GM21423 (cell line): ENCODE measurements at regions not wholly inside any gene's neighbourhood (a gene's known extent, or its start where the extent isn't known, plus 50 kb on each side); places are given as distances from the start of the nearest gene placed in this dataset.
A peak's percentile ranks its signal among the peaks of the same experiment; 100 is the strongest.

Experiments
- ATAC-seq: cut with Tn5 transposase; IDR thresholded peaks from one replicate; pipeline ENCODE4 v1.9.1; 2021; ENCODE audit warnings: mild to moderate bottlenecking, moderate library complexity; ENCODE audit not compliant: unreplicated experiment

GRCh38 chr4:122038896-122039295 lies 87.0 kb upstream of the TRPC3 start:
- no peak for ATAC-seq

GRCh38 chr4:122034619-122035018 lies 82.8 kb upstream of the TRPC3 start:
- no peak for ATAC-seq

GRCh38 chr4:122027203-122027602 lies 75.3 kb upstream of the TRPC3 start:
- ATAC-seq, result no peak

GRCh38 chr4:122017296-122017695 lies 65.4 kb upstream of the TRPC3 start:
- ATAC-seq, result no peak

GRCh38 chr4:122015203-122015602 lies 63.3 kb upstream of the TRPC3 start:
- no peak for ATAC-seq

- no peak for ATAC-seq
Measured at GRCh38 chr4:122012735-122013134, 60.9 kb upstream of the TRPC3 start.

- no peak for ATAC-seq
Measured at GRCh38 chr4:122010610-122011009, 58.8 kb upstream of the TRPC3 start.

- ATAC-seq, result no peak
Measured at GRCh38 chr4:122009524-122009923, 57.7 kb upstream of the TRPC3 start.

- ATAC-seq, result no peak
Measured at GRCh38 chr4:122007016-122007415, 55.2 kb upstream of the TRPC3 start.

- no peak for ATAC-seq
Measured at GRCh38 chr4:122005064-122005755, 53.4 kb upstream of the TRPC3 start.

- ATAC-seq, result peak; percentile 81
Measured at GRCh38 chr4:122003335-122003734, 51.5 kb upstream of the TRPC3 start.
